Head of caudate nucleus (tissue), 42 donors: ENCODE measurements at regions not wholly inside any gene's neighbourhood (a gene's known extent, or its start where the extent isn't known, plus 50 kb on each side); places are given as distances from the start of the nearest gene placed in this dataset.

ENCODE experiments used
- DNase-seq, 42 donors: peaks; one replicate each; pipeline versions ENCODE4 v3.0.0 to v3.0.0-alpha.2; 2020 to 2021; ENCODE audit warnings: mixed read lengths in 7 of 42
- intact Hi-C: fragments of 100-400 bp; cut with DNase I; formaldehyde crosslinking; loops from one replicate; pipeline ENCODE4 v1.15.0; 2022

DNA sequence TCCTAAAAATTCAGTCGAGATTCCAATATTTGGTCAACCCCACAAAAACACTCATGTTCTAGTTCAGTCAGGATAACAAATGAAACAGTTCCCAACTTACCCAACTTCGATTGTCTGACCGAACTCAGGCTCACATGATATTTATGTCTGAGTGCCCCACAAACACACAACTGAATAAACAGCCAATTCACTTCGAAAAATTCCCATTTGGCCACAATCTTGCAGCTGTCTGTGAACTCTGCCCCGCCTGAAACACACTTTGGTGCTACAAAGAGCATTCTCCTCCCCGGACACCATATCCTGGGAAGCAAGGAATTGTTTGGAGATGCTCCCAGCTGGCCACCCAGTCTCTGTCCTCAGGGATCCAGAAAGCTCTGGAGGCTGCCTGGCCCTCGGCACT, 52.9 kb upstream of the SIM2 start:
- no peak for DNase-seq
- intact Hi-C loops = no loop called here

GRCh38 chr21:36646645-36647044, 52.3 kb upstream of the SIM2 start:
- intact Hi-C loops = no loop called here
- no peak for DNase-seq

DNA sequence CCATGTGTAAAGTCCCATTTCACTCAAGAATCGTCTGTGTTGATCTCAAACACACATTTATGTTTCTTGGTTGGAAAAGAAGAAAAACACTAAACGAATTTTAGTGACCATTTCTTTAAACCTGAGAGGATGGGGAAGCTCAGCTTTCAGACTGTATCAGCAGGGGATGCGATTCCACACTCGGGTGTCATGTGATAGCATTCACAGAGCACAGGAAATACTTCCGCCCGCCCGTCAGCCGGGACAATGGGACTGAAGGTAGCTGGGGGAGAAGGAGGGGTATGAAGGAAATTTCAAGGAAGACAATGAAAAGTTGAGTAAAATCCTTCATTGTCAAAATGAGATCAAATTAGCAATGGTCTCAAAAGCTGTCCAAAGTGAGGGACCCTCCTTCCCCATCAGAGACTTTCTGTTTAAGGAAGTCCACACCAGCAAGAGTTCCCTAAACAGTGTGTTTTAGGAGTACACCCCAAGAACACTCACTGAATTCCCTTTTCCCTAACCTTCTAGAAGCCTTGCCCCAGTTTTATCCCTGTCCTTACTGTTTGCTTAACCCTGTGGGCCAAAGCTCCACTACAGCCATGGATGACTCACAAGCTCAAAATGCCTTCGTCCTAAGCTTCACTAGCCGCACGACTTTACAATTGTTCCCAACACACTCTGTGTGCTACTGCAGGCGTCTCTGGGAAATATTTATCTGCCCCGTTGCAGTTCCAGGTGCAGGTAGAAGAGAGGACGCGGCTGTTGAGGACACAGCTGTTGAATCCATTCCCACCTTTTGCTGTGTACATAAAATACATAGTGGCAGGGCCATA, 51.4 kb upstream of the SIM2 start:
- intact Hi-C loops = no loop called here
- no peak for DNase-seq
